ENCODE measurements at regions not wholly inside any gene's neighbourhood (a gene's known extent, or its start where the extent isn't known, plus 50 kb on each side); places are given as distances from the start of the nearest gene placed in this dataset.
"Not testable (repeated sequence)": the region's sequence is repeated elsewhere in the genome, so short reads cannot be mapped to it uniquely, and the experiment has no call there.

DNA sequence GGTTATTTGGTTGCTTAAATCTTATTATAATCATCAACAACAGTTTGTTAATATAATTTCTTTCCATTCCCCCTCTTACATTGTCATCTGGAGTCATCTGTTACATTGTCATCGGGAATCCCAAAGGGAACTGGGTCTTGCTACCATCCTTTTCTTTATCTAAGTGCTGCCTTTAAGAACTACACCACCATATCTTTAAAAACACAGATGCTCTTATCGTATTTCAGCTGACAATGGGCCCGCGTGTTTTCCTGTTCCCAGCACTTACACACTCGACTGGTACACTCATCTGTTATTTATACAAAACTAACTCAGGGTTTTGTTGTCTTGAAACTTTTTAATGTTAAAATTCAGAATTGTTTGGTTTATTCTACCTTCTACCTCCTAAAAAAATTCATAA is 256.2 kb upstream of the MGMT start:
- Histone ChIP-seq H3K4me1 (ENCODE audit: control insufficient read depth, insufficient read depth, low read length) (no peaks in the 10 kb centered on the region), H3K36me3 (ENCODE audit: control insufficient read depth, insufficient read depth, low read length) (no peaks in the 10 kb centered on the region), H3K9me3 (ENCODE audit: control insufficient read depth, low read length) (no peaks in the 10 kb centered on the region), H3K4me3 (ENCODE audit: low read length) (no peak overlapping the region), H3K9ac (ENCODE audit: low read length) (no peak overlapping the region), H3K27me3 (ENCODE audit: control insufficient read depth, insufficient read depth, low read length) (no peaks in the 10 kb centered on the region)

DNA sequence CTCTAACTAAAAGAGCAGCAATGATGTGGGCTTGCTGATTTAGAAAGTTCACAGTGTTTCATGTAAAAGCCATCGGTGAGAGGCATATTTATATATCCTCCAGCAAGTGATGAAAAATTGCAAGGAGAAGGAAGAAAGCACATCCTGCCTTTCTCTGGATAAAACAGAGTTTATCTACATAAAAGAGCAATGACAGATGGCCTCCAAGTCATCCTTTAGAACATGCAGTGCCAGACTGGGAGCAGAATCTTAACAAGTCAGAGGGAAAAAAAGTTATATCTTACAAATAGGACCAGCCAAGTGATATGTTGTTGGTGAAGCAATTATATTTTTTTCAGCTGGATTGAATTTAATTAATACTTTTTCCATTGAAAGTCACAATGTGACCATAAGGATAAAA is 253.8 kb upstream of the MGMT start:
- H3K4me3 ChIP-seq (ENCODE audit: low read length): no peak overlapping the region
- H3K27me3 ChIP-seq (ENCODE audit: control insufficient read depth, insufficient read depth, low read length): no peaks in the 10 kb centered on the region
- no peak overlapping the region for H3K9ac ChIP-seq (ENCODE audit: low read length)
- H3K4me1 ChIP-seq (ENCODE audit: control insufficient read depth, insufficient read depth, low read length): no peaks in the 10 kb centered on the region
- H3K36me3 ChIP-seq (ENCODE audit: control insufficient read depth, insufficient read depth, low read length): no peaks in the 10 kb centered on the region
- H3K9me3 ChIP-seq (ENCODE audit: control insufficient read depth, low read length): no peaks in the 10 kb centered on the region

DNA sequence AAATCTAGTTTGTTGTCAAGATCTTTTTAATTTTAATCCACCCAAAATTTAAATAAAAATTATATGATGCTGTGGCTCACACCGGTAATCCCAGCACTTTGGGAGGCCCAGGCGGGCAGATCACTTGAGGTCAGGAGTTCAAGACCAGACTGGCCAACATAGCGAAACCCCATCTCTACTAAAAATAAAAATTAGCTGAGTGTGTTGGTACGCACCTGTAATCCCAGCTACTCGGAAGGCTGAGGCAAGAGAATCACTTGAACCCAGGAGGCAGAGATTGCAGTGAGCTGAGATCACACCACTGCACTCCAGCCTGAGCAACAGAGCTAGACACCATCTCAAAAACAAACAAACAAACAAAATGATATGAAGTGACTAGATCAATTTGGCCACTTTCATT is 253.0 kb upstream of the MGMT start:
- H3K27me3 ChIP-seq (ENCODE audit: control insufficient read depth, insufficient read depth, low read length); H3K4me1 ChIP-seq (ENCODE audit: control insufficient read depth, insufficient read depth, low read length); H3K9me3 ChIP-seq (ENCODE audit: control insufficient read depth, low read length); H3K9ac ChIP-seq (ENCODE audit: low read length); H3K4me3 ChIP-seq (ENCODE audit: low read length); H3K36me3 ChIP-seq (ENCODE audit: control insufficient read depth, insufficient read depth, low read length): not testable (repeated sequence)

DNA sequence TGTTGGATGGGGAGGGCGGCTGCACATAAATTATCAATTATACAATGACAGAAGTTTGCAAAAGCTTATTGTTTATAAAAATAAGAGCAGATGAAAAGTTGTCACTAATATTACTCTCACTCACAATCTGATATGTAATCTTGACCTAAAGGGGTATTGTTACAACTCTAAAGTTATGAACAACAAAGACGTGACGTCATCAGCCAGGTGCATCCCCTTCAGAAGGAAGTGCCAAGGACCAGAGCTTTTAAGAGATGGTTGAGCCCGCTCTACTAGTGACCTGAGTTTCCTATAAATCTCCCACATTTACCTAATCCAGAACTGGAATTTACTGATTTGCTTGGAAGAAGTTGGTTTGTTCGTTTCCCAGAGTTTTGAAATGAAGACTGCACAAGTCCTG is 247.7 kb upstream of the MGMT start:
- Histone ChIP-seq H3K9me3 (ENCODE audit: control insufficient read depth, low read length) (no peaks in the 10 kb centered on the region), H3K4me1 (ENCODE audit: control insufficient read depth, insufficient read depth, low read length) (no peaks in the 10 kb centered on the region)

DNA sequence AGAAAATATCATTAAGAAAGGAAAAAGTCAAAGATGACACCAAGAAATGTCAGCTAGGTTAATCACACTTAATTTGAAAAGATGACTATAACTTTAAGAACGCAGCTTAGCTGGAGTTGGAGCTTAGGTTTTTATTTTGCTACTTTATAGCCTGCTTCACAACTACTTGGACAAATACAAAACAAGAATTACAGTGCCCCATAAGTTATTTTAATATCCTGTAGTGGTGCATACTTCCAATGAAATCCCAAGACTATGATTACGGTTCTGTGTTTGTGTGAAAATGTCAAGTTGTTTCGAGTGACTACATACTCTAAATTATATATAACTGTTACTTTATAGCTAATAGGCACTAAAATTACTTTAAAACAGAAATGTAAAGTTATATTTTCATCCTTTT is 244.6 kb upstream of the MGMT start:
- Histone ChIP-seq H3K4me1 (ENCODE audit: control insufficient read depth, insufficient read depth, low read length) (no peaks in the 10 kb centered on the region), H3K9ac (ENCODE audit: low read length) (no peak overlapping the region), H3K36me3 (ENCODE audit: control insufficient read depth, insufficient read depth, low read length) (no peaks in the 10 kb centered on the region)

More for the DNA sequence above, 247.7 kb upstream of the MGMT start:
- no peaks in the 10 kb centered on the region for H3K36me3 ChIP-seq (ENCODE audit: control insufficient read depth, insufficient read depth, low read length)
- no peaks in the 10 kb centered on the region for H3K27me3 ChIP-seq (ENCODE audit: control insufficient read depth, insufficient read depth, low read length)
- H3K4me3 ChIP-seq (ENCODE audit: low read length): no peak overlapping the region
- H3K9ac ChIP-seq (ENCODE audit: low read length): no peak overlapping the region

DNA sequence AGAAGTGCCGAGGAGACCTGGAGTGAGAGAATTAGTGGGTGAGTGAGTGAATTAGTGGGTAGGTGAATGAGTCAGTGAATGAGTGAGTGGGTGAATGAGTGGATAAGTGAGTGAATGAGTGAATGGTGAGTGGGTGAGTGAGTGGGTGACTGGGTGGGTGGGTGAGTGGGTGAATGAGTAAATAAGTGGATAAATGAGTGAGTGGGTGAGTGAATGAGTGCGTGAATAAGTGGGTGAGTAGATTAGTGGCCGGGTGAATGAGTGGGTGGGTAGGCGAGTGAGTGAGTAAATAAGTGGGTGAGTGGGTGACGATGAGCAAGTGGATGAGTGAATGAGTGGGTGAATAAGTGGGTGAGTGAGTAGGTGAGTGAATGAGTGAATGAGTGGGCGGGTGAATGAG is 243.7 kb upstream of the MGMT start:
- Histone ChIP-seq H3K4me3 (ENCODE audit: low read length) (no peak overlapping the region), H3K36me3 (ENCODE audit: control insufficient read depth, insufficient read depth, low read length) (no peaks in the 10 kb centered on the region), H3K9me3 (ENCODE audit: control insufficient read depth, low read length) (no peaks in the 10 kb centered on the region), H3K27me3 (ENCODE audit: control insufficient read depth, insufficient read depth, low read length) (no peaks in the 10 kb centered on the region), H3K9ac (ENCODE audit: low read length) (no peak overlapping the region), H3K4me1 (ENCODE audit: control insufficient read depth, insufficient read depth, low read length) (no peaks in the 10 kb centered on the region)

More for the DNA sequence above, 244.6 kb upstream of the MGMT start:
- Histone ChIP-seq H3K9me3 (ENCODE audit: control insufficient read depth, low read length) (no peaks in the 10 kb centered on the region), H3K27me3 (ENCODE audit: control insufficient read depth, insufficient read depth, low read length) (no peaks in the 10 kb centered on the region), H3K4me3 (ENCODE audit: low read length) (no peak overlapping the region)

DNA sequence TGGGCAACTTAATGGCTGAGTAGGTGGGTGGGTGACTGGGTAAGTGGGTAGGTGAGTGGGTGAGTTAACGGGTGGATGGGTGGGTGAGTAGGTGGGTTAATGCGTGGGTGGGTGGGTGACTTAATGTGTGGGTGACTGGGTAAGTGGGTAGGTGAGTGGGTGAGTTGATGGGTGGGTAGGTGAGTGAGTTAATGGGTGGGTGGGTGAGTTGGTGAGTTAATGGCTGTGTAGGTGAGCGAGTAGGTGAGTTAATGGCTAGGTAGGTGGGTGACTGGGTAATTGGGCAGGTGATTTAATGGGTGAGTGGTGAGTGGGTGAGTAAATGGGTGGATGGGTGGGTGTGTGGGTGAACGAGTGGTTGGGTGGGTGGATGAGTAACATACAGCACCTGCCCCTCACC is 243.0 kb upstream of the MGMT start:
- no peak overlapping the region for H3K9ac ChIP-seq (ENCODE audit: low read length)
- H3K9me3 ChIP-seq (ENCODE audit: control insufficient read depth, low read length): no peaks in the 10 kb centered on the region
- no peaks in the 10 kb centered on the region for H3K4me1 ChIP-seq (ENCODE audit: control insufficient read depth, insufficient read depth, low read length)
- no peak overlapping the region for H3K4me3 ChIP-seq (ENCODE audit: low read length)
- H3K36me3 ChIP-seq (ENCODE audit: control insufficient read depth, insufficient read depth, low read length): no peaks in the 10 kb centered on the region
- H3K27me3 ChIP-seq (ENCODE audit: control insufficient read depth, insufficient read depth, low read length): no peaks in the 10 kb centered on the region

DNA sequence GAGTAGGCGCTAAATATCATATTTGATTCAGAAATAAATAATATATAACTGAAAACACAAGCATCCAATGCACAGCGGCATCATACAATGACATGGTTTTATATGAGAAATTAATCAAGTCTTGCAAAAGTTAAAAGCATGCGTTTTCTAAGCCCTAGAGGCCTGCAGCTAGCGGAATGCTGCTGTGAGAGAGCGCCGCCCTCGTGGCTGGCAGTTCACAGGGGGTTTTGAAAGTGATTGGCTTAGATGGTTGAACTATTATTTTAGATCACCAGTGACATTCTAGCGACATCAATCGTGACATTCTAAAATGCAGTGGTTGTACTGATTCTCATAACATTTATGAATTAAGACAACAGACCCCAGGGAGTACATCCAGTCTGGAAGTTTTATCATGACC is 235.2 kb upstream of the MGMT start:
- Histone ChIP-seq H3K4me3 (ENCODE audit: low read length) (no peak overlapping the region), H3K4me1 (ENCODE audit: control insufficient read depth, insufficient read depth, low read length) (no peaks in the 10 kb centered on the region), H3K27me3 (ENCODE audit: control insufficient read depth, insufficient read depth, low read length) (no peaks in the 10 kb centered on the region), H3K9ac (ENCODE audit: low read length) (no peak overlapping the region), H3K9me3 (ENCODE audit: control insufficient read depth, low read length) (no peaks in the 10 kb centered on the region), H3K36me3 (ENCODE audit: control insufficient read depth, insufficient read depth, low read length) (no peaks in the 10 kb centered on the region)

DNA sequence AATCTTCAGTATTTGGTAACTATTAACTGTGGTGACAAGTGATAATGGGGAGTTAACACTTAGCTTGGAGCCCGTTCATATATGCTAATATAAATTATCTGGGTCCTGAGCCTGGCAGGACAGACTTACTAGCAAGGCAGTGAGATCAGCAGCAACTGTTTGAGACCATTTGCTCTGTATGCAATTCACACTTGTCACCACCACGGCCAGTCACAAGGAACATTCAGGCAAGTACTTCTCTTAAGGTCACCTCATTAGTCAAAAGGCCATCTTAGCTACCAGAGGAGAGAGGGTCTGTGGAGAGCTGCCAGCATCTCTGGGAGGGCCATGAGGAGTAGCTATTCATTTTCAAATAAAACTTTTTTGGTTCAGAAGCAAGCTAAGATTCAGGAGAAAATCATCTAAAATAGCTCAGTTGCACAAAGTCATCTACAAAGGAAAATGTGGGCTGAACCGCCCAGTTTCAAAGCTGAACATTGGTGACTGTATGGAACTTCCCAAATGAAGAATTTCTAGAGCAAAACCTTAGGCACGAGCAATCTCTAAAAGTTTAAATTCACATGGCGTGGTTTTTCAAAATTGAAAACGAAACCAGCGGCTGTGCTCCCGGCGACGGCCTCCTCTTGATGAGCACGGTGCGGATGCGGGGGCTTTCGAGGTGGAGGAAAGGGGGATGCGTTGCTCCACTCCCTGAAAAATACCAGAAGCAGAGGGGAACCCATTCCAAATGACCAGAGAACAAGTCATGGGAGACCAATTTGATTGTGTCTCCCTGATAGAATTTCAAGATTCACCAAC is 233.5 kb upstream of the MGMT start:
- no peak overlapping the region for H3K4me3 ChIP-seq (ENCODE audit: low read length)
- H3K9ac ChIP-seq (ENCODE audit: low read length): no peak overlapping the region

DNA sequence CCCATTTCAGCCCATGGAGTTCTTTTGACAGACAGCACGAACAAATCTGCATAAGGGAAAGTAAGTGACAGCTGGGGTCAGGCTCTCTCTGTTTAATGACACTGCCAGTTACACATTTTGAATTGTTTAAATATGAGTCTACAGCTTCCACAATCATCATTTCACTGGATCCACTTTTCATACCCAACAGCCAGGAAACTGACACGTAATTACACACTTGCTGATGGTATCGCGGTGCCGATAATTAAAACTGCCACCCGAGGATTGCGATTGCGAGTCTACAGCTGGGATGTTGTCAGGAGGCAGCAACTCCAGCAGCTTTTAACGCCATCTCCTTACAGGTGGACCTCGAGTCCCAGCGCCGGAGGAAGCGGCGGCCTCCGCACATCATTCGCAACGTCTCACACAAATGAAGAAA is 230.8 kb upstream of the MGMT start:
- no peaks in the 10 kb centered on the region for H3K27me3 ChIP-seq (ENCODE audit: control insufficient read depth, insufficient read depth, low read length)
- H3K36me3 ChIP-seq (ENCODE audit: control insufficient read depth, insufficient read depth, low read length): no peaks in the 10 kb centered on the region
- no peaks in the 10 kb centered on the region for H3K4me1 ChIP-seq (ENCODE audit: control insufficient read depth, insufficient read depth, low read length)
- H3K4me3 ChIP-seq (ENCODE audit: low read length): no peak overlapping the region
- H3K9me3 ChIP-seq (ENCODE audit: control insufficient read depth, low read length): no peaks in the 10 kb centered on the region
- no peak overlapping the region for H3K9ac ChIP-seq (ENCODE audit: low read length)

More for the DNA sequence above, 233.5 kb upstream of the MGMT start:
- H3K27me3 ChIP-seq (ENCODE audit: control insufficient read depth, insufficient read depth, low read length): no peaks in the 10 kb centered on the region
- H3K4me1 ChIP-seq (ENCODE audit: control insufficient read depth, insufficient read depth, low read length): no peaks in the 10 kb centered on the region
- H3K9me3 ChIP-seq (ENCODE audit: control insufficient read depth, low read length): no peaks in the 10 kb centered on the region
- H3K36me3 ChIP-seq (ENCODE audit: control insufficient read depth, insufficient read depth, low read length): no peaks in the 10 kb centered on the region

DNA sequence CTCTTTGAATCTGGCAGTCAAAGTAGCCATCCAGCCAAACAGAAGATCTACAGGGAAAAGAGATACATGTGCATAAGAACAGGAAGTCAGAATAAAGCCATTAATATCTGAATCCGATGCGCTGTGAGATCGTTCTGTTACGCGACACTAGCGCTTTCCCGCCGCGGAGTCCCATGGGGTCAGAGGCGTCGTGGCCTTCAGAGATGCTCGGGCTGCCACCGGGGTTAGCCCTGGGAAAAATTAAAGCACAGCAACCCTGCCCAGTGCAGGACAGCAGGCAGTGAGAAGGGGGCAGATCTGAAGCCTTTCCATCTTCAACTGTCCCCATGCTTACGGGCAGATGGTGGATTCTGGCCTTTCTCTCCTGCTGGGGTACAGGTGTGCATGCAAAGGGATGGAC is 225.6 kb upstream of the MGMT start:
- Histone ChIP-seq H3K4me1 (ENCODE audit: control insufficient read depth, insufficient read depth, low read length) (no peaks in the 10 kb centered on the region), H3K36me3 (ENCODE audit: control insufficient read depth, insufficient read depth, low read length) (no peaks in the 10 kb centered on the region), H3K27me3 (ENCODE audit: control insufficient read depth, insufficient read depth, low read length) (no peaks in the 10 kb centered on the region), H3K9me3 (ENCODE audit: control insufficient read depth, low read length) (no peaks in the 10 kb centered on the region), H3K4me3 (ENCODE audit: low read length) (no peak overlapping the region), H3K9ac (ENCODE audit: low read length) (no peak overlapping the region)

DNA sequence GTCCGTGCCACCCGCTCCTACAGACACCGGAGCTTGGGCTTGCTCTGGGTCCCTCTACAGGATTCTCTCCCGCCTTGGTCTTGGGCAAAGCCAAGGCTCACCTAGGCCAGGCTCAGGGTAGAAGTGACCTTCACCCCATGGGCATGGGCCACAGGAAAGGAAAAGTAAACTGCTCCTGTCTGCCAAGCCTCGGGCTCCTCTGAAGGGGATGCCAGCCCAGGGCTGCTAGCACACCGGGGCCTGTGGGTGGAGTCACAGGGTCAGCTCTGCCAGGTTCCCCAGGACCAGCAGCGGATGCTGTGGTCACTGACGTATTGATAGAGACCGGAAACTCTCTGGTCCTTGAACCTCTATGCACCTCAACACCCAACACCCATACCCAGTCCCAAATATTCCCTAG is 222.7 kb upstream of the MGMT start:
- Histone ChIP-seq H3K4me3 (ENCODE audit: low read length) (no peak overlapping the region), H3K4me1 (ENCODE audit: control insufficient read depth, insufficient read depth, low read length) (no peaks in the 10 kb centered on the region), H3K9ac (ENCODE audit: low read length) (no peak overlapping the region), H3K27me3 (ENCODE audit: control insufficient read depth, insufficient read depth, low read length) (no peaks in the 10 kb centered on the region), H3K9me3 (ENCODE audit: control insufficient read depth, low read length) (no peaks in the 10 kb centered on the region), H3K36me3 (ENCODE audit: control insufficient read depth, insufficient read depth, low read length) (no peaks in the 10 kb centered on the region)

DNA sequence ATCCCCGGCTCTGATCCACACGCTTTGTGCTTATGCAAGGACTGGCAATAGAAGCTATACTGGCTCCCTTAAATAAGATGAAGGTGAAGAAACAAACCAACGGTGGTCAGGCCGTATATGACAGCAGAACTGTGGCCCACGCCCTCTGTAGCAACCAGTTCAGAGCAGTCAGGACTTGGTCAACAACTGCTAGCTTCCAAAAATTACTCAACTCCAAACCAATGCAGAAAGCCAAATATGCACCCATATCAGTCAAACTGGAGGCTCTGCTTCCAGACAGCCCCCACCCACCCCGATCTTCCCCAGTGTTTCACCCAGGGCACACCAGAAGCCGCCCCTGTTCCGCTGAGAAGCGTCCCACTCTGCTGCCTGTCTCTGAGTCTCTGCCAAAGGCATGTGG is 222.3 kb upstream of the MGMT start:
- Histone ChIP-seq H3K36me3 (ENCODE audit: control insufficient read depth, insufficient read depth, low read length) (no peaks in the 10 kb centered on the region), H3K4me3 (ENCODE audit: low read length) (no peak overlapping the region), H3K27me3 (ENCODE audit: control insufficient read depth, insufficient read depth, low read length) (no peaks in the 10 kb centered on the region), H3K4me1 (ENCODE audit: control insufficient read depth, insufficient read depth, low read length) (no peaks in the 10 kb centered on the region), H3K9ac (ENCODE audit: low read length) (no peak overlapping the region), H3K9me3 (ENCODE audit: control insufficient read depth, low read length) (no peaks in the 10 kb centered on the region)

Measured in mucosa of stomach (tissue), 1 donor.